ENCODE measurements at regions not wholly inside any gene's neighbourhood (a gene's known extent, or its start where the extent isn't known, plus 50 kb on each side); places are given as distances from the start of the nearest gene placed in this dataset.

DNA sequence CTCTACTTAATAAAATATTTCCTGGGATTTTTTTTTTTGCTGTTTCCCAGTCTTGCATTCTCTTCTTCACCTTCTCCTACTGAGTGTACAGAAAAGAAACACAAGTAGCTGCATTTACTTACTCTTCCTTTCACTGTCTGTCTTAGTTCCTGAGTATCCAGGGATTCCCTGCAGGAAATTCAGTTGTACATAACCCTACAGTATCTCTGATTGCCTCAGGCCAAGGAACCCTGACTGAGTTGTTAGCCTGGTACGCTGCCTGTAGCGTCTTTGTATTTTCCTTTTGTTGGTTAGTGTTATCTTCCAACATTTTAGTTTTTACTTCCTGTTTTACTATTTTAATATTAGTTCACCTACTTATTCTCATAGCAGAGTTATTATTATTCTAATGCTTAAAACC, 142.5 kb upstream of the ROBO1 start:
- DNase-seq: no peak

DNA sequence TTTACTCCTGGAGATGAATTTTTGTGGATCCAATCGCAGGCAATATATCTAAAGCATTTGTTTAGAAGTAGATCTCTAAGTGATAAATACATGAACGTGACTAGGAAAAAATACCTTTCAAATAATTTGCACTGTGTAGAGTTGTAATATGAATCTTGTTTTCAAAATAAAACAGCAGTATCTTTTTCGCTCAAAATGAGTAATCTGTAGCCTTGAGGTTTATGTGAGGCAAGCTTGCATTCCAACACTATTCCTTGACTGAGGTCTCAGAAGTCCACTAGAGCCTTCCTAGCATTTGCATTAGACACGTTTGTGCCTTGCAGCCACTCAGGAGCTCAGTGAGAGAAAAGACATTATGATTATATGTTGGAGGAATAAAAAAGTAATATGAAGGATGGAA, 138.3 kb upstream of the ROBO1 start:
- no peak for DNase-seq

DNA sequence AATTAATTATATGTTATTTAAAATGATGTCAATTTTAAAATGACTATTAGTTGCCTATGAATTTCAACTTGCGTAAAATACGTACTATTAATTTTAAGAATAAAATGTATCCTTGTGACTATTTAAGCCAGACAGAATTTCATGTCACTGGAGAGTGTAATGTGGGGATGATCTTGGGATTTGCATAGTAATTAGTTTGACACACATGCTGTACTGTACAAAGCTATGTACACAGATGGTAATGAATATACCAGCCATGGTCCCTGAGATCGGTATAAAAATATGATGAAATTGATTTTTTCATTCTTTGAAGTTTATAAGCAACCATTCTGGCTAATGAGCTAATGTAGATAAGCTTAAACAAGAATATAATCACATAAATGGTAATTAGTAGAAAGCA, 134.4 kb upstream of the ROBO1 start:
- no peak for DNase-seq

GRCh38 chr3:79898907-79899306, 131.1 kb upstream of the ROBO1 start:
- DNase-seq: no peak

- DNase-seq: no peak
Observed at GRCh38 chr3:79896086-79896485, 128.3 kb upstream of the ROBO1 start.

DNA sequence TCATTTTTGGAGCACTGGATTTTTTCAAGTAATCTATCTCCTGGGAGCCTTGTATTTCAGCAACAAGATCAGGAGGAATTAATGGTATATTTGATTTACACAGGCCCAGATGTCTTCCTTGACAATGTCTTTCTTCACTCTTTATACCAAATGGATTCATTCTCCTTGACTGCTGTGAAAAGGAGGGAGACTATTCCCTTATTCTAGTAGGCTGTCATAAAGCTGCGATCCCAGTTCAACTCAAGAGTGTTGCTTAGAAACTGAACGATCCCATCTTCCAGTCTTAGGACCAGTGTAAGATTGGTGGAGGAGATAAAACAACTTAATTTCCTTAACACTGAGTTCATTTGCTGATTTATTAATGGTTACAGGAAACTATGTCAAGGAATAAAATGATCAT, 119.4 kb upstream of the ROBO1 start:
- no peak for DNase-seq

DNA sequence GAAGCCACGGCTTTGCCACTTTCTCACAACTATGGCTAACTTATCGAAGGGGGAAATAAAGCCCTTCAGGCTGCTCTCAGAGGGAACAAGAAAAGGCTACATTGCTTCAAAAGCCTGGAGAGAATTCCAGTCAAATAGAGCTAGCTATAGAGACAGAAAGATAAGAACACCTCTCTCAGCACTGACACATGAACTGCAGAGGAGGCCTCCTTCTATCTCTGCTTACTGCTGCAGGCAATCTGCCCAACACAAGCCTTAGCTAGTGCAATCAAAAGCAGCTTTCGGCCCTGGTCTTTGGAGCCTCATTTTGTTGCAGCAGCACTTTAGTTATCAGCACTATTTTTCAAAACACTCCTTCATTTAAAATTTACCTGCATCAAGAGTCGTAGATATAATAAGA, 118.4 kb upstream of the ROBO1 start:
- no peak for DNase-seq

DNA sequence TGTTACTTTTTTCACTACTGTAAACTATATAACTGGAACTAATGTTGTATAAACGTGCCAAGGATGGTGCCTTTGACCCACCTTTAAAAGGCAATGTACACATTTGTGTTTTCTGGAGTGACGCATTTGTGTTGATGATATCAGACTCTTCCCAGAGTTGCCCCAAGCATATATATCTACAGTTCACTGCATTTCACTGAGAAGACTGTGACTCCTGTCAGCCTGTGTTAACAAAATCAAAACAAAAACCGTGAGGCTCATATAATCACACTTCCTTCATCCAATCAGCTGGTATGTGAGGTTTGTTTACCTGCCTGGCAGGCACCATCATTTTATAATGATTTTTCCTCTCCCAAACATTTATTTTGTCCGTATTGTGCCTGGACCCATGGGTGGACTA, 117.6 kb upstream of the ROBO1 start:
- DNase-seq: no peak

DNA sequence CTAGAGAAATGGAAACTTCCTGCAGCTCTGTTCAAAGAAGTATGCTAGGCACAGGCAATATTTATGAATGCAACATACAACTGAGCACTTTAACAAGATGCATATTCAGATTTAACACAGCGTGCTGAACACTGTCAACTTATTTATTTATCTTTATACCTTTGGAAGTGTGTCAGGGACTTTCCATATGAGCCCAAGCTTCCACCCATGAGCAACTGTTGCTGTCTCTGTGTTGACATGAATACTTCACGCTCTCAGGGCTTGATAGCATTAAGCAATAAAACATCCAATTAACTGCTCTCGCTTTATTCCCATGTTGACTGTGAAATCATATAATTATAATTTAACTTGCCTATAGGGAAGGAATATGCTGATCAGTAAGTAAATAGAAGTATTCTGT, 116.6 kb upstream of the ROBO1 start:
- DNase-seq: no peak

DNA sequence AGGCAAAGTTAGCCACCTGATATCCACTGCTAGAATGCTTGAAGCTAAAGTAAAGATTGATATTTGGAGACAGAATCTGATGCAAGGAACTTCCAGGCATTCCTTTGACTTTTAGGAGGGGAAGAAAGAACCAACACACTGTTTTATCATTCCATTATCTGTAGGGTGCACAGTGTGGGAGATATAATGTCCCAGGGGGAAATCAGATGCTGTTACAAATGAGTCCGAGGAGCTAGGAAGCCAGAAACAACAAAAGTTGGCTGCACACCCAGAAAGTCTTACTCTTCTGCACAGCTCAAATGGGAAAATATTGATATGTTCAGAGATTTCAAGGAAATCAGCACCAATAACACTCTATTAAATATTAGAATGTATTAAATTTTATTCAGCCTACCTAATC, 113.6 kb upstream of the ROBO1 start:
- no peak for DNase-seq

- no peak for DNase-seq
Observed at GRCh38 chr3:79878708-79879107, 110.9 kb upstream of the ROBO1 start.

- no peak for DNase-seq
Observed at GRCh38 chr3:79874646-79875045, 106.8 kb upstream of the ROBO1 start.

GRCh38 chr3:79872483-79872882, 104.7 kb upstream of the ROBO1 start:
- no peak for DNase-seq

DNA sequence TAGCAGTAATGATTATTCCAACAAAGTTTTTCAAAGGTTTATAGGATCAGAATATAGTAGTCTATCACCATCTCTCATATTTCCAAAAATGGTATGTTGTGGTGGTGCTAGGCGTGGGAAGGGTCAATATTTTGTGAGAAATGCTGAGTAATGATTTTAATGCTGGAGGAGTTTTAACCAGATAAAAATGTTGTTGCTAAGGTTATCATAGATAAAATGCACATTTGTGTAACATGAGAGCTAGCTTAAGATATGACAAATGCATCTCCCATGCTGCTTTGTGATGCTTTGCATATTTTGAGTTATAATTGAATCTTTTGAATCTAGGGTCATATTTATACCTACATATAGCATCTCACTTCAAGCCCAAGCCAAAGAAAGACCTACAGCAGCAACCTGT, 103.9 kb upstream of the ROBO1 start:
- no peak for DNase-seq

GRCh38 chr3:79870313-79870620, 102.5 kb upstream of the ROBO1 start:
- DNase-seq: no peak

- no peak for DNase-seq
Observed at GRCh38 chr3:79869461-79870312, 101.9 kb upstream of the ROBO1 start.

DNA sequence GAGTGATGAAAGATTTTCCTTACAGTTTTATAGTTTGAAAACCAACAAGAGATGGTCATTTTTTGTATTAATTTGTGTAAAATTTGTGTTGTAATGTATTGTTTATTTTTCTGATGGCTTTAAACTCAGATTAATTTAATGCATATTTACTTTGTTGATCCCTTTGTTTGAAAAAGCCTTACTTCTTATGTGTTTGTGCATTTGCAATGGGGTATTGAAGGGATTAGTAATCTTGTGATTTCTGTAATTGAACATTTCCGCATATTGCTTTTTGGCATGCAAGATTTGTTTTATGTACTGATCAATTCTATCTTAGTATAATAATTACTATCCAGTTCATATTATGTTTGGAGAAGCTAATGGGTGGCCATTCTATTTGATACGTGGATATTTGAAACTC, 98.4 kb upstream of the ROBO1 start:
- no peak for DNase-seq

DNA sequence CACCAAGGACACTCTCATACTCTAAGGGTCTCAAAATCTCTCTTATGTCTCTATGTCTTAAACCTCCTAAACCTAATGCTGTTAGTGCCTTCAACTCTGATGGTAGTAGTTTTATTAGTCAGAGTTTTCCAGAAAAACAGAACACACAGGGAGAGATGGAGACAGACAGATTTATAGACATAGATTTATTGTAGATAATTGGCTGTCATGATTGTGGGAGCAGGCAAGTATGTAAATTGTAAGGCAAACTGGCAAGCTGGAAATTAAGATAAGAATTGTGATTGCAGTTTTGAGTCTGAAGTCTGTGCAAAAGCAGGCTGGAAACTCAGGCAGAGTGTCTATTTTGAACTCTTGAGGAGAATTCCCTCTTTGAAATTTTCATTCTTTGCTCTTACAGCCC, 96.3 kb upstream of the ROBO1 start:
- no peak for DNase-seq

- DNase-seq: no peak
Observed at GRCh38 chr3:79848876-79849275, 81.1 kb upstream of the ROBO1 start.

DNA sequence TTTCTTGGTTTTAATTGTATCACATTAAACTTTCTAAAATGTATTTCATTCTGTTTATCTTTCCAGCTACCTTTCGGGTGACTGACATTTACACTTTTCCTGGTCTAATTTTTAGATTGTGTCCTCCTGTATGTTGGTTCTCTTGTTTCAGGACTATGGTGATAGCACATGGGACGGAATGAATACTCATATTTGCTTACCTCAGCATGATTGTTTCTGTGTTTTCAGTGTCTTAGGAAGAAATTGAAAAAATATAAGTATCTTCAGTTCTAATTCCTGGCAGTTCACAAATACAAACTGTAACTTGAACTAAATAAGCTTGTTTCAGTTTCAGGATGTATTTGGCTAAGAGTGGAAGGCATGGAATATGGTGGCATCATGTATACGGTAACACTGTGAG, 80.1 kb upstream of the ROBO1 start:
- no peak for DNase-seq

GRCh38 chr3:79846148-79846933, 78.5 kb upstream of the ROBO1 start:
- no peak for DNase-seq

DNA sequence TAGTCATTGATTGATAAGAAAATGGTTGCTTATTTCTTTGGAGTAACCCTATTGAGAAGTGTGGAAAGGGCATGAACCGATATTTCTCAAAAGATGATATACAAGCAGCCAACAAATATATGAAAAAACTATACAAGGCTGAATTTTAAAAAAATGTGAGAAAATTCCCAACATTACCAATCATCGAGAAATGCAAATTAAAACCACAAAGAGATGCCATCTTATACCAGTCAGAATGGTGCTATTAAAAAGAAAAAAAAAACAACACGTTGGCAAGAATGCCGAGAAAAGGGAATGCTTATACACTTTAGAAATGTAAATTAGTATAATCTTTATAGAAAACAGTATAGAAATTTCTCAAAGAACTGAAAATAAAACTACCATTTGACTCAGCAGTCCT, 77.7 kb upstream of the ROBO1 start:
- DNase-seq: no peak

DNA sequence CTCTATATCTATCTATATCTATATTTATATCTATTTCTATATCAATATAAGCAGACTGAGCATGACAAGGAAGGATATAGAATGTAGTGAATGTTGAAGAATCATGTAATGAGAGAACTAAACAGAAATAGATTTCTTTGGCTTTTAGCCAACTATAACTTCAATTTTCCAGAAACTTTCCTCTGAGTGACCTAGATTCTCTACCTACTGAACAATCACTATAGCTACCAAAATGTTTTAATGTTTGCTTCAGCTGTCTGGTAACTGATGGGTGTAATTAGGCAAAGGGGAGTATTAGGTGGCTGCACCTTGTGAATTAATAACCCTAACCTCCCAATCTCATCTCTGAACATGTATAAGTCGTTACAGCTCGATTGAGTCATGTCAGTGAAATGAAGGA, 76.4 kb upstream of the ROBO1 start:
- DNase-seq: no peak

- no peak for DNase-seq
Observed at GRCh38 chr3:79843180-79843579, 75.4 kb upstream of the ROBO1 start.

DNA sequence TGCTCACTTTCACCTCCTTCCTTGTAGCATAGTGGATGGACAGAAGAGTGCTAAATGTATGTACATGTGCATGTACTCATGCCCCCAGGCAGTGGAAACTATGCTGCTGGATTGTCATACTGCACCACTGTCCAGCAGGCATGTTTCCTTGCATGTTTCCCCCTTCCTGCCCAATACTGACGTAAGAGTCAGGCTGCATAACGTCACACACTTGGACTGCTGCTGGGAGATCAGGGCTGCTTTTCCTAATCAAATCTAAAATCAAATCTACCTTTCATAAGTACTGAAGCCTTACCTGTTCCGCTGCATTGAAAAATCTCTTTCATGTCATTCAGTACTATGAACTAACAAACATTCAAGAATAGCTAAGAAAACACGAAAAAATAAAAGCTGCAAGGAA, 67.9 kb upstream of the ROBO1 start:
- no peak for DNase-seq

Data from NCI-H446 treated with DMSO at 0.1 percent for 48 hours (cell line).